Esophagus muscularis mucosa (tissue), 3 donors: ENCODE measurements at regions not wholly inside any gene's neighbourhood (a gene's known extent, or its start where the extent isn't known, plus 50 kb on each side); places are given as distances from the start of the nearest gene placed in this dataset.

Experiments
- CTCF ChIP-seq, 3 experiments: fragments of 200-600 bp in 2 of 3; fragments of 450-650 bp in 1 of 3; sonication (generic) in 2 of 3; IDR thresholded peaks; one replicate each; pipeline ENCODE4 v1.5.1; 2017 to 2019; ENCODE audit warnings: antibody characterized with exemption in 3 of 3, mild to moderate bottlenecking in 2 of 3, moderate library complexity in 1 of 3
- POLR2AphosphoS5 ChIP-seq, 2 donors: sonication (generic); formaldehyde crosslinking; IDR thresholded peaks; one replicate each; pipeline ENCODE4 v1.6.1; 2017; ENCODE audit warnings: antibody characterized with exemption in 2 of 2

GRCh38 chr5:61697809-61698558 is 365.9 kb downstream of the ZSWIM6 start:
- TF ChIP-seq CTCF (IDR thresholded peaks at IDR 0.05) (no peak), POLR2AphosphoS5 (IDR thresholded peaks at IDR 0.05) (no peak)
